Activated gamma-delta T cell treated with Interleukin-2 at 50 U/mL for 16 hours (primary cell): ENCODE measurements at regions not wholly inside any gene's neighbourhood (a gene's known extent, or its start where the extent isn't known, plus 50 kb on each side); places are given as distances from the start of the nearest gene placed in this dataset.
A peak's percentile ranks its signal among the peaks of the same experiment; 100 is the strongest.
"Not testable (repeated sequence)": the region's sequence is repeated elsewhere in the genome, so short reads cannot be mapped to it uniquely, and the experiment has no call there.

ENCODE experiments used
- DNase-seq: peaks from one replicate; pipeline ENCODE4 v3.0.0-alpha.2; 2020

DNA sequence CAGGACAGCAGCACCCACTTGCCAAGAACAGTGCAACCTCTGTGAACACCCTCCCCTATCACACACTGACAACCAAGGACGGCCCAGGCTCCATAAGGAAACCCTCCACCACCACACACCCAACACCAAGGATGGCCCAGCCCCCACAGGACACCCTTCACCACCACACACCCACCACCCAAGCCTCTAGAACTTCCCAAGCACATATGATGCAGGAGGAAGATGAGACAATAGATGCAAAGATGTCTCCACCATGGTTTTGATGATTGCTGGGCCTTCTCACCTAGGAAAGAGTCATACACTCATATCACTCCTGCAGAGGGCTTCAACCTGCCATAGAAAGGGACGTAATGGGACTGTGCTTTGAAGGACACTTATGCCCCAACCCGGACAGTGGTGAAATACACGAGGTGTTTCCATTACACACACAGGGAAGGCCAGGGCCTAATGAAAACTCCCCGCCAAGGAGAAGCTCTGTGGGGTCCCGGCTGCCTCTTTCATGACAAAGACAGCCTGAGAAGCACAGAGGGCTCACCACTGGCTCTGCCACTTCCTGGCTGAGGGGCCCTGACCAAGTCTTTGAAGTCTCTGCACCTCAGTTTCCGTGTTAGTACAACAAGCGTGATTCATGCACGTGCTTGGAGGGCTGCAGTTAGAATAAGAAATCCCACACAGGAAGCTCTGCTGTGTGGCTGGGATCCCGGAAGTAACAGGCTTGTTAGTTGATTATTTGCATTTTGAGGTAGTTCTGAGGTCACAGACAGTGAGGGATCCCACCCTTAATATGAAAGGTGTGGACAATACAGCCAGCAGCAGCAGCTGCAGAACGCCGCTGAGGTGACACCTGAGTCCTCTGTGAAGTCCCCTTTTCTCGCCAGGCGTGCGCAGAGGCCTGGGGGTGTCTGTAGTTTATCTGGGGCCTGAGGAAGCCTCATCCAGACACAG is 61.9 kb upstream of the ATP12A start:
- DNase-seq, result peak; percentile 77

DNA sequence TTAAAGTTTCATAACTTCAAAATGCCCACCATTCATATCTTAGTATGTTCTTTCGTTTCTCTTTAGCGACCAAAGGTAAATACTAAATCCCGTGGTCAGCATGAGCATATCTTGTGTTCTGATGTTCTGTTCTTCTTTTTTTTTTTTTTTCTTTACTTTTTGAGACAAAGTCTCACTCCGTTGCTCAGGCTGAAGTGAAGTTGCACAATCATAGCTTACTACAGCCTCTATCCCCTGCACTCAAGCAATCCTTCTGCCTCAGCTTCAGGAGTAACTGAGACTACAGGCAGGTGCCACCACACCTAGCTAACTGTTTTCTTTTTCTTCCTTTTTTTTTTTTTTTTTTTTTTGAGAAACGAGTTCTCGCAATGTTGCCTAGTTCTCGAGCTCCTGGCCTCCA is 60.9 kb upstream of the ATP12A start:
- DNase-seq, result no peak

DNA sequence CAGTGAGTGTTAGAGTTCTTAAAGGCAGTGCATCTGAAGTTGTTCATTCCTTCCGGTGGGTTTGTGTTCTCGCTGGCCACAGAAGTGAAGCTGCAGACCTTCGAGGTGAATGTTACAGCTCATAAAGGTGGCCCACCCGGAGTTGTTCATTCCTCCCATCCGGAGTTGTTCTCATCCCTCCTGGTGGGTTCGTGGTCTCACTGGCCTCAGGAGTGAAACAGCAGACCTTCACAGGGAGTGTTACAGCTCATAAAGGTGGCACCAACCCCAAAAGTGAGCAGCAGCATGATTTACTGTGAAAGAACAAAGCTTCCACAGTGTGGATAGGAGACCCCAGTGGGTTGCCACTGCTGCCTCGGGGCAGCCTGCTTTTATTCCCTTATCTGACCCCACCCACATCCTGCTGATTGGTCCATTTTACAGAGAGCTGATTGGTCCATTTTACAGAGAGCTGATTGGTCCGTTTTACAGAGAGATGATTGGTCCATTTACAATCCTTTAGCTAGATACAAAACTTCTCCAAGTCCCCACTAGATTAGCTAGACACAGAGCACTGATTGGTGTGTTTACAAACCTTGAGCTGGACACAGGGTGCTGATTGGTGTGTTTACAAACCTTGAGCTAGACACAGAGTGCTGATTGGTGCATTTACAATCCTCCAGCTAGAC is 57.6 kb upstream of the ATP12A start:
- DNase-seq, result not testable (repeated sequence)

DNA sequence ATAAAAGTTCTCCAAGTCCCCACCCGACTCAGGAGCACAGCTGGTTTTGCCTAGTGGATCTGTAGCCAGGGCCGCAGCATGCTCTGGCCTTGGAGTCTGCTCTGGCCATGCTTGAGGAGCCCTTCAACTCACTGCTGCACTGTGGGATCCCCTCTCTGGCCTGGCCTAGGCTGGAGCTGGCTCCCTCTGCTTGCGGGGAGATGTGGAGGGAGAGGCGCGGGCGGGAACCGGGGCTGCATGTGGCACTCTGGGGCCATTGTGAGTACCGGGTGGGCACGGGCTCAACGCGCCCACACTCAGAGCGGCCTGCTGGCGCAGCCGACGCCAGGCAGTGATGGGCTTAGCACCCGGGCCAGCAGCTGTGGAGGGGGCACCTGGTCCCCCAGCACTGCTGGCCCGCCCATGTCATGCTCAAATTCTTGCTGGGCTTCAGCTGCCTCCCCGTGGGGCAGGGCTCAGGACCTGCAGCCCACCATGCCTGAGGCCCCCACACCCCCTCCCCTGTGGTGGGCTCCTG is 57.0 kb upstream of the ATP12A start:
- no peak for DNase-seq

DNA sequence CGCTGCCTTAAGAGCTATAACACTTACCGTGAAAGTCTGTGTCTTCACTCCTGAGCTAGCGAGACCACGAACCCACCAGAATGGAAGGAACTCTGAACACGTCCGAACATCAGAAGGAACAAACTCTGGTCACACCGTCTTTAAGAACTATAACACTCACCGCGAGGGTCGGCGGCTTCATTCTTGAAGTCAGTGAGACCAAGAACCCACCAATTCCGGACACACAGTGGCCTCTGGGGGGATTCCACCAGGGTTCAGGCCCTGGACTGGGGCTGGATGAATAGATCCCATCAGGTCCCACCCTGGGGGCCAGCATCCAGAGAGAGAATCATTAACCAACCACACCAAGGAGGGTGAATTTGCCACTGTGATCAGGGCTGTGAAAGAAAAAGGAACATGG is 55.8 kb upstream of the ATP12A start:
- DNase-seq, result no peak

DNA sequence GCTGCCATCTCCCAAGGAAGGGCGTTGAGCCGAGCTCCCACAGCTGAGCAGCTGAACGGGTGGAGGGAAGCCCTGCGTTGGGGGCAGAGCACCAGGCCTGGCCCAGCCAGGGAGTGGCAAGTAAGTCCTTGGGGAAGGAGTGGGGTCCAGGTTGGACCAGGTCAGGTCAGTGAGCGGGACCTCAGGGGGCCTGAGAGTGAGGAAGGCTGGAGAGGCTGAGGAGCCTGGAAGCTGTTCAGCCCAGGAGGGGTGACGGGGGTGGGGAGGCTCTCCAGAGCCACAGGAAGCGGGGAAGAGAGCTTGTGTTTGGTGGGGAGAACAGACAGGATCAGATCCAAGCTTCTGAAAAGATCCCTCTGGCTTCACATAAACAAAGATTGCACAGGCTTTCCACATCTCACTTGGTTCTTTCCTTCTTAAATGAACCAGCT is 55.4 kb upstream of the ATP12A start:
- no peak for DNase-seq

DNA sequence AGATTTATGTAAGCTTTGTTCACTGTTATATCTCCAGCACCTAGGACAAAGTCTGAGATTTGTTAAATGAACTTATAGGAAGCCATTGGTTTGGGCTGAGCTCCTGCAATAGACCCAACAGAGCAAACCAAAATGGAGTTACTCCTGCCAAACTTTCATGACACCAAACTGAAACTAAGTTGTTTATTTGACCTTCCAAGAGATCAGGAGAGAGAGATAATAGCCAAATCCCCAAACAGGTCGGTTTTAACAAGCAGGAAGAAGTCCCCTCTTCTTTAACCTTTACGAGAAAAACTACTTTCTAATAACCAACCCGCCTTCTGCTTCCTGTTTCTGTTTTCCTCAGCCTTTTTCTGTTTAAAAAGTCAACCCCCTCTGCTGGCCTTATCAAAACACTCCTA is 54.9 kb upstream of the ATP12A start:
- no peak for DNase-seq

DNA sequence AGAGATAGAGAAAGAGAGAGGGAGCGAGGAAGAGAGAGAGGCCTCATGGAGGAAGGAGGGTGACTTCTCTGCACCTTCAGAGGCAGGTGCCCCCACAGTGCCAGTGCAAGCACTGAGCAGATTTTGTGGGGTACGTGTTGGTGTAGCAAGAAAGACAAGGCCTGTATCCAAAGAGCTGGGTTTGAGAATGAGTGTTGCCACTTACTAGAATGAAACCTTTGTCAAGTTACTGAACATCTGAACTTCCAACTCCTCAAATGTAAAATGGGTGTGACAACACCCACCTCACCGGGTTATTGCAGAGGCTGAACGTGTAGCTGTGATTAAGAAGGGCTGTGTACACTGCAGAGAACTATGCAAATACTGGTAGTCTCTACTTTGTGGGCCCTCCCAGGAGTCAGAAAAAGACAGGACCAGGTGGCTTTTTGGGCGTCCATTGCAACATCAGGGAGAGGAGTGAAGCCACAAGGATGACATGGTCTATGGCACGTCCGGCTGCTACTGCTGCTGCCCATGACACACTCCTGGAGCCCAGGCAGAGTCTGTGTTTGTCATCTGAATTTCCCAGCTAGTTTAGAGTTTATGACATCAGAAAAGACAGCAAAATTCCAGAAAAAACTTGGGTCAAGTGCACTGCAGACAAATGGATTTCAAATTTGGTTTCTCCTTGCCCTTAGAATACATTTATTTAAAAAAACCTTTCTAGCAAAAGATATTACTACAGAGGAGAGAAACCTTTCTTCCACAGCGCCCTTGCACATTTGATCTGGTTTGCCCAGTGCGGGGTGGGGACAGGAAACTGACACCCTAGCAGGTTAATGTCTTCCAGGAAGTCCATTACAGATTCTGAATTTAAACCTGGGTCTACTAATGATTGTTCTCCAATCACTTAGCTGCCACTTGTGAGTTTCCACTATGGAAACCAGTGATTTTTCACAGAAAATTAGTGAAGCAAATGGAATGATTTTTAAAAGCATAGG is 54.0 kb upstream of the ATP12A start:
- DNase-seq, result peak; percentile 39

DNA sequence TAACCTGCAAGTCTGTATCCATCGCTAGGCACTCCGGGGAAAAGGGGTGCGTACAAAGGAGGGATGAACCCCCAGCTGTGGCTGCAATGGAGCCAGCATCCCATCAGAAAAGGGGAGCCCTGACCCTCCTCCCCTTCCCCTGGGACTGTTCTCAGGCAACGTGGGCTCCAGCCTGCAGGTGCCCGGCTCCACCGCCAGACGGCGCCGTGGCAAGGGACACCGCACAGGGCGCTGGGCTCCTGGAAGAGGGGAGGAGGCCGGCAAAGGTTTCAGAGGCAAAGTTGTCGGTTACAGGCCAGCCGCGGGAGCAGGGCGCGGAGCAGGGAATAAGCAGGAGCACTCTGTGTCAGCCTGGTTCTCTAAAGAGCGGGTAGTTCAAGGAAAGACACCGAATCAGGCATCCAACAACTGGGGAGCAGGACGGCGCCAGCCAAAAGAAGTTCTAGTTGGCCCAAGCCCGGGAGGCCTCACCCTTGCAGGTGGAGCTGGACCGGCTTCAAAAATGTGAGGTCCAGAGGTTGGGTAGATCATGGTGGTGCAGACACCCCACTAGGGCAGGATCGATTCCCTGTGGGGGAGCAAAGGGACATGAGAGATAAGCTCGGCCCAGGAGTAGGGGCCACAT is 53.0 kb upstream of the ATP12A start:
- no peak for DNase-seq

DNA sequence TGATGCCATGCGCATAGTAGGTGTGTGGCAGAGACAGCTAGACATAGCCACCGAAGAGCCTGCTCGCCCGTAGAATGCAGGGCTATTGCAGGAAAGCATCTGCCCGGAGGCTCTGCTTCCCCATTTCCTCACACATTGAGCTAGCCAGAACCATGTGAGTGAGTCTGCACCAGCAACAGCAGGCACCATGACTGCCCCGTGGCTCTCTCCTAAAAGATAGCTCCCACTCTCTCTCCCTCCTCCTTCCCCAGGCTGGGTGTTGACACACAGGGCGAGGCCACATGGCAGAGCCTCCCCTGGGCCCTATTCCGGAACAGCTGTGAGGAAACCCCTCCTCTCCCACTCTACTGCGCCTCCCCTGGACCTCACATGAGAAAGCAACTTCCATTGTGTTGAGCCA is 52.3 kb upstream of the ATP12A start:
- DNase-seq, result no peak

DNA sequence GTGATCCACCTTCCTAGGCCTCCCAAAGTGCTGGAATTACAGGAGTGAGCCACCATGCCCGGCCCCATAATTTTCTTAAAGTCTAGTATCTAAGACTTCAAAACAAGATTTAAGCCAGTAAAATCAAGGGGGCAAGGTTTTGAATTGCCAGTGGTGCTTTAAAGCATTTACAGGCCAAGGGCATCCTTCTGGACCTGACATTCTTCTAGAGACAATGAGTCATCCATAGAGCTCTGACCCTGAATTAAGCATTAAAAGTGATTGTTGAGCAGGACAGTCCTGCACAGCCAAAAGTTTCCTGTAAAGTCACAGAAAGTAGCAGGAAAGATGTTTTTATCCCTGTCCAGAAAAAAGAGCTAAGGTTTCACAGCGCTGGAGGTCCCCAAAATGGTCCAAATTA is 50.9 kb upstream of the ATP12A start:
- DNase-seq, result no peak

DNA sequence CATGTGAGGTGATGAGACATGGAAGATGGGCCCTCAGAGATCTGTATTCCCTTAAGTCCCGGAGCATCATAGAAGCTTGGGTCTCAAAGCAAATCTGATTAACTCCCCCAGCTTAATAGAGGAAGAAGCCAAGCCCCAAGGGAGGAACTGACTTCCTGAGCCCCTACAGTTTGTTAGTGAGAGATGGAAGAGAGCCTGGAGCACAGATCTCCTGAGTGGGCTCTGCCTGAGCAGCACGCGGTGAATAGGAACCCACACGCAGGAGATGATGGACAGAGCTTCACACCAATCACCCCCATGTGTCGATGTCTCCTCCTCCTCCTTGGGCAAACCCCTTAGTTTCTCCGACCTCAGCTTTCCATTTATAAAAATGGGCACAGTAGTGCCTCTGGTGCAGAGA is 50.1 kb upstream of the ATP12A start:
- DNase-seq, result no peak
